Kidney epithelial cell (primary cell): ENCODE measurements at regions not wholly inside any gene's neighbourhood (a gene's known extent, or its start where the extent isn't known, plus 50 kb on each side); places are given as distances from the start of the nearest gene placed in this dataset.

Experiments used
- DNase-seq: peaks from one replicate; pipeline ENCODE4 v3.0.0-alpha.2; 2010; ENCODE audit warnings: low read depth
- H3K27me3 ChIP-seq: 2 replicates; pipeline ENCODE4 v1.6.0; 2011; ENCODE audit warnings: low read length; ENCODE audit not compliant: control insufficient read depth, insufficient read depth
- H3K36me3 ChIP-seq: 2 replicates; pipeline ENCODE4 v1.5.1; 2011; ENCODE audit warnings: low read length; ENCODE audit not compliant: control insufficient read depth, insufficient read depth
- H3K4me3 ChIP-seq: 2 replicates; pipeline ENCODE4 v1.5.1; 2011; ENCODE audit warnings: low read depth, mild to moderate bottlenecking, control low read depth, low read length
- CTCF ChIP-seq: IDR thresholded peaks from 2 replicates; pipeline ENCODE4 v1.5.1; 2011; ENCODE audit warnings: mild to moderate bottlenecking, moderate library complexity, low read length, control low read depth, inconsistent platforms; ENCODE audit not compliant: insufficient read depth, poor library complexity, severe bottlenecking

GRCh38 chr6:12371641-12372146 is 81.5 kb downstream of the EDN1 start:
- no peaks in the 10 kb centered on the region for H3K36me3 ChIP-seq
- H3K4me3 ChIP-seq, result no peak overlapping the region
- TF ChIP-seq CTCF, result no peak
- DNase-seq, result peak; percentile 79
- H3K27me3 ChIP-seq, result no peaks in the 10 kb centered on the region

GRCh38 chr6:12379181-12379580 is 89.0 kb downstream of the EDN1 start:
- no peak for DNase-seq
- Histone ChIP-seq H3K36me3 (no peaks in the 10 kb centered on the region), H3K27me3 (no peaks in the 10 kb centered on the region), H3K4me3 (no peak overlapping the region)
- TF ChIP-seq CTCF, result no peak

GRCh38 chr6:12381587-12381986 is 91.4 kb downstream of the EDN1 start:
- no peaks in the 10 kb centered on the region for H3K27me3 ChIP-seq
- H3K4me3 ChIP-seq, result no peak overlapping the region
- no peak for TF ChIP-seq CTCF
- H3K36me3 ChIP-seq, result no peaks in the 10 kb centered on the region
- DNase-seq, result no peak

- no peaks in the 10 kb centered on the region for H3K36me3 ChIP-seq
- no peak for TF ChIP-seq CTCF
- H3K4me3 ChIP-seq, result no peak overlapping the region
- no peaks in the 10 kb centered on the region for H3K27me3 ChIP-seq
- no peak for DNase-seq
Measured at GRCh38 chr6:12383448-12383847, 93.3 kb downstream of the EDN1 start.

- Histone ChIP-seq H3K4me3 (no peak overlapping the region), H3K27me3 (no peaks in the 10 kb centered on the region), H3K36me3 (no peaks in the 10 kb centered on the region)
- DNase-seq, result no peak
- TF ChIP-seq CTCF, result no peak
Measured at GRCh38 chr6:12384357-12384912, 94.3 kb downstream of the EDN1 start.

- Histone ChIP-seq H3K4me3 (no peak overlapping the region), H3K27me3 (no peaks in the 10 kb centered on the region), H3K36me3 (no peaks in the 10 kb centered on the region)
- DNase-seq, result no peak
- no peak for TF ChIP-seq CTCF
Measured at GRCh38 chr6:12385316-12385715, 95.2 kb downstream of the EDN1 start.
